ENCODE measurements at regions not wholly inside any gene's neighbourhood (a gene's known extent, or its start where the extent isn't known, plus 50 kb on each side); places are given as distances from the start of the nearest gene placed in this dataset.

DNA sequence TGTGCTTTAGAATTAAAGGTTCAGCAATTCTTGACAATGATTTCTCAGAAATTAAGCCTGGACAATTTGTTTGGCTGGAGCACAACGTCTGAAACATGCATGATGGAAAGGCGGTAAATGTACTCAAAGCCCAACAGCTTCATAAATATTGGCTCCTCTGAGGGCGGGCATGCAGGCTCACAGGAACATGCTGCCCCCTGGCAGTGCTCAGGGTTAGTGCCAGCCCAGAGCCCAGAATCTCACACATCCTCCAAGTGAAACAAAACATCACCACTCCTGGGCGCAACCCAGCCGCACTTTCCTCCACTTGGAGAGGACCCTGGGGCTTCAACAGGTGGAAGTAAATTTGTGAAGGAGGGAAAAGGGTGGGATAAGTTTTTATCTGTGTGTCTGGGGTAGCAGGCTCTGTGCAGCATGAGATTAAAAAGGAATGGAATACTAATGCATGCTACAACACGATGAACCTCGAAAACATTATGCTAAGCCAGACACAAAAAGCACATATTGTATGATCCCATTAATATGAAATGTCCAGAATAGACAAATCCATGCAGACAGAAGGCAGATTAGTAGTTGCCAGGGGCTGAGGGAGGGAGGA lies 54.1 kb upstream of the PTPRT start:
- no peaks in the 10 kb centered on the region for H3K27me3 ChIP-seq
- DNase-seq, result peak; percentile 14

DNA sequence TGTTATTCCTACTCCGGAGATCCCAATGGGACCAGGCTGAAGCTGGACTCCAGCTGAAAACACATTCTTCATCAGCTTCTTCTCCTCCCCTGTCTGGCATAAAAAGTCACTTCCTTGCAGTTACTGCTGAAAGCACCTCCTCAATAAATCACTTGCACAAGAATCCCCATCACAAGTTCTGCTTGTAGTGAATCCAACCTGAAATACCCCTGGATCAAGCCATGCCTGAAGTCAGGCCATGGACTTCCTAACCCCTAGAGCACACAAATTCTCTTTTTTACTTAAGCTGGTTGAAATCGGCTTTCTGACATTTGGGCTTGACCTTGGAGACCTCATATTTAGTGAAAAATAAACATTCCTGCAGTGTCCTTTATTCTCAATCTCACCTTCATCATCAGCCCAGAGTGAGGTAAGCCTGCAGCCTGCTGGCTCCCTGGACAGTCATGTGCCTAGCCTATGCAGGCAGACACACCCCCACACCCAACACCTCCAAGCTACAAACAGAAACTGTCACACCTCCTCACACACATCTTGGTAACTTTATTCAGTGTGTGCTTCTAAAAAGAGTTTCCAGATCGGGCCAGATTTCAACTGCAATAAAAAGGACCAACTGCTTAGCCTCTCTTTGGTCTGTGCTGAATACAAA lies 51.5 kb upstream of the PTPRT start:
- TF ChIP-seq, protein P1, sequence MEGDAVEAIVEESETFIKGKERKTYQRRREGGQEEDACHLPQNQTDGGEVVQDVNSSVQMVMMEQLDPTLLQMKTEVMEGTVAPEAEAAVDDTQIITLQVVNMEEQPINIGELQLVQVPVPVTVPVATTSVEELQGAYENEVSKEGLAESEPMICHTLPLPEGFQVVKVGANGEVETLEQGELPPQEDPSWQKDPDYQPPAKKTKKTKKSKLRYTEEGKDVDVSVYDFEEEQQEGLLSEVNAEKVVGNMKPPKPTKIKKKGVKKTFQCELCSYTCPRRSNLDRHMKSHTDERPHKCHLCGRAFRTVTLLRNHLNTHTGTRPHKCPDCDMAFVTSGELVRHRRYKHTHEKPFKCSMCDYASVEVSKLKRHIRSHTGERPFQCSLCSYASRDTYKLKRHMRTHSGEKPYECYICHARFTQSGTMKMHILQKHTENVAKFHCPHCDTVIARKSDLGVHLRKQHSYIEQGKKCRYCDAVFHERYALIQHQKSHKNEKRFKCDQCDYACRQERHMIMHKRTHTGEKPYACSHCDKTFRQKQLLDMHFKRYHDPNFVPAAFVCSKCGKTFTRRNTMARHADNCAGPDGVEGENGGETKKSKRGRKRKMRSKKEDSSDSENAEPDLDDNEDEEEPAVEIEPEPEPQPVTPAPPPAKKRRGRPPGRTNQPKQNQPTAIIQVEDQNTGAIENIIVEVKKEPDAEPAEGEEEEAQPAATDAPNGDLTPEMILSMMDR (IDR thresholded peaks at IDR 0.05; ENCODE audit: low read depth, low read length), result no peak
- Histone ChIP-seq H3K9me3 (no peaks in the 10 kb centered on the region), H3K36me3 (no peaks in the 10 kb centered on the region), H3K4me3 (ENCODE audit: low read depth, low read length) (no peak overlapping the region), H3K27me3 (no peaks in the 10 kb centered on the region), H3K4me1 (no peaks in the 10 kb centered on the region)
- DNase-seq, result no peak

More for the DNA sequence above, 54.1 kb upstream of the PTPRT start:
- H3K4me1 ChIP-seq, result no peaks in the 10 kb centered on the region
- TF ChIP-seq, protein P1 (IDR thresholded peaks at IDR 0.05; ENCODE audit: low read depth, low read length), result peak; percentile 29
- no peaks in the 10 kb centered on the region for H3K36me3 ChIP-seq
- H3K9me3 ChIP-seq, result no peaks in the 10 kb centered on the region
- H3K4me3 ChIP-seq (ENCODE audit: low read depth, low read length), result no peak overlapping the region

All from BE2C (cell line).